ENCODE measurements at regions not wholly inside any gene's neighbourhood (a gene's known extent, or its start where the extent isn't known, plus 50 kb on each side); places are given as distances from the start of the nearest gene placed in this dataset.

DNA sequence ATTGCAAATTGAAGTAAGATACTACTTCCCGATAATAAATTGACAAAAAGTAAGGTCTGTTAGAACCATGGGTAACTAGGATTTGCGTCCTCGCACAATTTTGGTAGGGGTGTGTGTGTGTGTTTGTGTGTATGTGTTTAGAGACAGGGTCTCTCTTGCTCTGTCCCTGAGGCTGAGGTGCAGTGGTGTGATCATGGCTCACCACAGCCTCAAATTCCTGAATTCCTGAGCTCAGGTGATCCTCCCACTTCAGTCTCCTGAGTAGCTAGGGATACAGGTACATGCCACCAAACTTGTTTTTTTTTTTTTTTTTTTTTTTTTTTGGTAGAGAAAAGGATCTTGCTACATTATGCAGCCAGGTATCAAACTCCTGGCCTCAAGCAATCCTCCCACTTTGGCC lies 209.2 kb upstream of the ESRRG start:
- TF ChIP-seq GATA1 (IDR thresholded peaks at IDR 0.05; ENCODE audit: low read depth, low read length), result no peak
- TF ChIP-seq POLR2A (IDR thresholded peaks at IDR 0.05; ENCODE audit: low read length), result no peak
- no peak for DNase-seq

DNA sequence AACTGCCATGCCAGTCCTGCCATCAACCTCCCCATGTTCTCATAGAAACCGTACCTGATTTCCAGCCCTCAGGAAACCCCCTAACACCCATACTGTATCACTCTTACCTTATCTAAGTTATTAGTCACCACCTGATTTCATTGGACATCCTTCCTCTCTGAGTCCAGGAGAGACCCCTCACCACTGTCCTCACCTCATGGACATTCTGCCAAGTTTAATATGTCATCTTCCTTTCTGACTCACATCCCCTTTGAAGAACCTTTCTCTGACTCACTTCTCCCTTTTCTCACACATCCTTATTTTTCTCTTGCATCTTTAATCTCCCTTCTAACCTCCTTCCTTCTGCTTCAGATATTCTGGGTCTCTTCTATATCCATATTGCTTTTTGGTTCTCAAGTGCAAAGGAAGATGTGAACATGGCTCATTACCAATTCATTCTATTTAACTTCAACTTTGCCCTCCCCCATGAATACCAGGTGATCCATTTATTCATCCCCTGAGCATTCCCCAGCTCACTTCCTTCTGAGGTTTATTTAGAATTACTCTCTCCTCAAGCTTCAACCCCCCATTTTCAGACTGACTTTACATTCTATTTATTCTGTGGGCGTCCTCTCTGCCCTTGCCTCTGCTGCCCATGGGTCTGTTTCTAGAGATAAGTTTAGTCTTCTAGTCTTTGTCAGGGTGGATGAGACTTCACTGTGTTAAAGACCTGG lies 206.8 kb upstream of the ESRRG start:
- TF ChIP-seq POLR2A (IDR thresholded peaks at IDR 0.05; ENCODE audit: low read length), result no peak
- TF ChIP-seq GATA1 (IDR thresholded peaks at IDR 0.05; ENCODE audit: low read depth, low read length), result no peak
- DNase-seq, result no peak

DNA sequence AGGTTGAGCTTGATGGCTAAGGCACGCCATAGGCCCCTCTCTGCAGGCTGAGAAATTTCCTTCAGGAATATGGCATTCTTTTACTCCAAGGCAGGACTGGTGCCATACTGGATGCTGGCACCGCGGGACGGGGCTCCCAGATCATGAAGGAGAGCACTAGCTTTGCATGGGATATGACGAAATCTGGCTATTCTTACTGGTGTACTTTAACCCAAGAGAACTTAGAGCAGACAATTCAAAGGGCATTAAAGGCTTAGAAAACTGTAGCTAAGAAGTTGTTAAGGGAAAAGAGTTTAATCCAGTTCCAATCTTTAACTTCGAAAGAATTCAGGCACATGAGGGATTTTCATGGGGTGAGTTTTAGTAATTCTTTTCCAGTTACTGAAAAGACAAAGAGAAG lies 204.4 kb upstream of the ESRRG start:
- TF ChIP-seq GATA1 (IDR thresholded peaks at IDR 0.05; ENCODE audit: low read depth, low read length), result no peak
- DNase-seq, result no peak

DNA sequence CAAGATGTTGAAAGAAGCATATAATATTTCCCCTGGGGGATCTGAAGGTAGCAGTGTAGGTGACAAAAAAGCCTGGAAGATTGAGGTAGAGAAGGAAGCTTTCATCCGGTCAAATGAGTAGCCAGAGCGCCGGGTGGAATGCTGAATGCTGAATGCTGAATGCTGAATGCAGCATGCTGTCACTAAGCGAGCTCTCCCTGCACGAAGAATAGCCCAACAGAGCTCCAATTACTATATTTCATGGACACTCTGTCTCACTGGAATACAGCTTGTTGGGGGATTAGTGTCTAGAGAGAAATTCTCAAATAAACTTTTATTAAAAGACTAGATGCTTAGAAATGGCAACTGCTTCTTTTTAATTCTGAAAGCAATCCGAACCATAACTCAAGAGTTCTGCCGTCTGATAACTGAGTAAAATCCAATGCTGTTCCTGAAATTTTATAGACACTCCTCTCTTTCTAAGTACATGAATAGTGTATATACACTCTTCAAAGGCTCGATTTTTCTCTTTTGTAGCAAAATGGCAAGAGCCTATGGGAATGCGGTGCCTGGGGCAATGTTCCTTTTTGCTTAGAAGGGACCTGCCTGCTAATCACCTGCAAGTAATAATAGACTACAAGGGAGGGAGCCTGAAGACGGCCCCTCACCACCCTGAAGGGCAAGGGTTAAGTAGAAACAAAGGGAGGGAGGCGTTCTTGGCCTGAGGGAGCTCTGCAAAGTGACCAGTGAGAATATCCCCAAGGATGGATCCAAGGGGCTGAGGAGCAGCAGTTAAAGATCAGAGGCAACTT lies 203.7 kb upstream of the ESRRG start:
- TF ChIP-seq POLR2A (IDR thresholded peaks at IDR 0.05; ENCODE audit: low read length), result no peak
- TF ChIP-seq GATA1 (IDR thresholded peaks at IDR 0.05; ENCODE audit: low read depth, low read length), result no peak
- no peak for DNase-seq

DNA sequence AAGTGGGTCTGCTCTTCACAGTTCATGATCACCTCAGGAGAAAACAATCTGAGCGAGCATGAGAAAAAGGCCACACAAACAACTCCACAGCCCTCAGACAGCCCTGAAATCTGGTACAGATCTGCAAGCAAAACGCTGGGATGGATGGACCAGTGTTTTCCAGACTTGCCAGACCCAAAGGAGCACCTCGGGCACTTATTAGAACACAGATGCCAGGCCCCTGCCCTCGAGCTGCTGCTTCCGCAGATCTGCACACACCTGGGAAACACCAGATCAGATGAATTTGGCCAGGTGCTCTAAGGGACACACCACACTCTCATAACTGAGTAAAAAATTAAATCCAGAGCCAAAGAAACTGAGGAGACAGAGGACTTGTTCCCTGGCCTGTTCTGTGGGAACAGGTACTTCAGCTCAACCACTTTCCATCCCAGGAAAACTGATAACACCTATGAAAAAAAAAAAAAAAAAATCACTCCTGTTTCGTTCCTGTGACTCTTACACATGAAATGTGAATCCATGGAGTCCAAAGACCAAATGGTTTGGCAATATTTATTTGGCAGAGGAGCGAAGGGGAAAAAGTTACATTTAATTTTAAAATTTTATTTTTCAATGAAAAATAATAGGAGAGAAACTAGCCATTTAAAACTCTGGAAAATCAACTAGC lies 202.9 kb upstream of the ESRRG start:
- DNase-seq, result no peak
- TF ChIP-seq POLR2A (IDR thresholded peaks at IDR 0.05; ENCODE audit: low read length) (no peak), GATA1 (IDR thresholded peaks at IDR 0.05; ENCODE audit: low read depth, low read length) (no peak)

DNA sequence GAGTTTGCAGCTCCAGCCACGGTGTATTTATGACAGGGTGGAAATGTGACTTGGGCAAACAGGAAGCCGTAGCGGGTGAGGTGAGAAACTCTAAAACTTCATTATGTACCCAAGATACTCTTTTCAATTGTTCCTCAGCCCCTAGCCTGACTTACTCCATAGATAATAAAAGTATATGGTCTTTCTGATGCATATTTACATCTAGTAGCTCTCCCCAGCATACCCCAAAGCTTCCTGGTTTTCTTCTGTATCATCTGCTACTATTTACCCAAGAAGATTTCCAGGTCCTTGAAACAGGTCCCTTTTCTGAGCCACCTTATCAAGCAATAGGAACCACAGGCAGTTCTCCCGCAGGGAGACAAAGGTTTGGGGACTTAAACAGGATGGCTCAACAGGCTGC lies 201.5 kb upstream of the ESRRG start:
- DNase-seq, result no peak
- TF ChIP-seq GATA1 (IDR thresholded peaks at IDR 0.05; ENCODE audit: low read depth, low read length) (no peak), POLR2A (IDR thresholded peaks at IDR 0.05; ENCODE audit: low read length) (no peak)

DNA sequence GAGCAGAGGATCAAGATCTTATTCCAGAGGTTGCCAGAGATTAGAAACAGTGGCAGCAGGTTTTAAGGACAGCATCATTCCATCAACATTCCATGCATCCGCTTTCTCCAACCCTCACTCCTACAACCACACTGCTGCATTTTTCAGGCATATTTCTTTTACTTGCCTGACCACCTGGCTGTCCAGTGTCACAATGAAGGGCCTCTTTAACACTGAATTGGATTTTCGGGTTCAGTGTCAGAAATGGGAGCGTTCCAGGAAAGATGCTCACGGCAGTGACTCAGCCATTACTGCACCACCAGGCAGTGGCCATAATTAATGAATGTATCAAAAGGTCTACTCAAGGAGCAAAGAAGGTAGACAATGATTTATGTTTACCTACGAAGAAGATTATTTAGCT lies 200.4 kb upstream of the ESRRG start:
- no peak for TF ChIP-seq POLR2A (IDR thresholded peaks at IDR 0.05; ENCODE audit: low read length)
- TF ChIP-seq GATA1 (IDR thresholded peaks at IDR 0.05; ENCODE audit: low read depth, low read length), result no peak
- no peak for DNase-seq

DNA sequence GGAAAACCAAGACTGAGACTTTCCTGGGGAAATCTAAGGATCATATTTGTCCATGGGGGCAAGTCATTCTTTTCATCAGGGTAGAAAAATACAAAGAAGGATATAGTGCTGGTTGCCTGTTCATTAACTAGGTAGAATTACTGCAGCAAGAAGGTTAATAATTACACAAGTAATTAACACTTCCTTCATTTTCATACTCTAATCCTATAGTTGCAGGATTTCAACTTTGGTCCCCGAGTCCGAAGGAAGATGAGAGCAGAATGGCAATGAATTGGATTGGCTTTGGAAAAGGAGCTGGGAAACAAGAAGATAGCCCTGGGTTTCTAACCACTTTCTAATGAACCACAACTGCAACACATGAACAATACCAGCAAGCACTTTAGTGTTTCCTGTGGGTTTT lies 199.2 kb upstream of the ESRRG start:
- no peak for DNase-seq
- TF ChIP-seq POLR2A (IDR thresholded peaks at IDR 0.05; ENCODE audit: low read length) (no peak), GATA1 (IDR thresholded peaks at IDR 0.05; ENCODE audit: low read depth, low read length) (no peak)

DNA sequence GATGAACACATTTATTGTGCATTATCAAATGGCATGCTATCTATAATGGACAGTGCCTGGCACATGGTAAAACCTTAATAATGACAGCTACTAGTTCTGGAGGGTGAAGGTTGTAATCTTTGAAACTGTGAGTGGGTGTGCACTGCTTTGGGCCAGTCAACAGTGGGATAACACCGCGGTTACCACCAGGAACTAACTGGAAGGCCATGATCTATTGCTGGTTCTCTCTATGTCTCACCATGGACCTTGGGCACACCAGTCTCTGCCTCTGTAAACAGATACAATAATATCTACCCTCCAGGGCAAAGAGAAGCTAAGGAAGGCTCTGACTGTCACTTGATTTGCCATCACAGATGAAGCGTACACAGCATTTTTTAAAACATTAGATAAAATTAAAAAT lies 198.6 kb upstream of the ESRRG start:
- DNase-seq, result no peak
- TF ChIP-seq POLR2A (IDR thresholded peaks at IDR 0.05; ENCODE audit: low read length) (no peak), GATA1 (IDR thresholded peaks at IDR 0.05; ENCODE audit: low read depth, low read length) (no peak)

DNA sequence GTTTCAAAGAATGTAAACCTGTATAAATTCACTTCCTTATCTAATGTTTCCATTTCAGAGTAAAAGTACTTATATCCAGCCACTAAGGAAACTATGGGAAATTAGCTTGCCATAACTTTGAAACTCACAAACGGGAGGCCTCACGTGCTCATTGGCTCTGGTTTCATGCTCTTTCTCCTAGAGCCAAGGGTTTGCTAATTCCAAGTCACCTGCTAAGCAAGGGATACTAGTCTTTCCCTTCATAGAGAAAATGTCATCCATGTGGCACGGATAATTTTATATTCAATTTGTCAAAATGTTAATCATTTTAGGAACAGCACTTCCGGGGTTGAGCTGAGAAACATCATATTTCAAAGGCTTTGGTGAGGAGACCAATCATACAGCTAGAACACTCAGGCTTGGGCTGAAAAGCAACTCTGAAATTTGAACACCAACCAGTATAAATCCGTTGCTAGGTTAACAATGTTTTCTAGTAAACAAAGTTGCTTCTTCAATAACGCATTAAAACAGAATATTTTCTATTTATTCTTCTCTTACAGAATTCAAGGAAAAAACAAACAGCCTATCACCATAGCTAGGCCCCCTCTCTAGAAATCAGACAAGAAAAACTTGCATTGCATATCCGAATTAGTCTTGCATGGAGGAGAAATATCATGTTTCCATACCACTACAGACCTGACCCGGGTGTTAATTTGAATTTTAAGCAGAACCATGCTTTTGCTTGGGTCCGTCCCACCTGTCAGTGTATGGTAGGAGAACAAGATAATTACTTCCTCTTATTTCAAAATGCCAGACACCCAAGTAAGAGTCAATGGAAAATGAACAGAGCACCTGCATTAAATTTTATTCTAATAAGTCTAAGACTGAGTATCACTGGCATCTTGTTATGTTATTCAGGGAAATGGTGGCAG lies 196.1 kb upstream of the ESRRG start:
- TF ChIP-seq GATA1 (IDR thresholded peaks at IDR 0.05; ENCODE audit: low read depth, low read length) (no peak), POLR2A (IDR thresholded peaks at IDR 0.05; ENCODE audit: low read length) (no peak)
- DNase-seq, result no peak

DNA sequence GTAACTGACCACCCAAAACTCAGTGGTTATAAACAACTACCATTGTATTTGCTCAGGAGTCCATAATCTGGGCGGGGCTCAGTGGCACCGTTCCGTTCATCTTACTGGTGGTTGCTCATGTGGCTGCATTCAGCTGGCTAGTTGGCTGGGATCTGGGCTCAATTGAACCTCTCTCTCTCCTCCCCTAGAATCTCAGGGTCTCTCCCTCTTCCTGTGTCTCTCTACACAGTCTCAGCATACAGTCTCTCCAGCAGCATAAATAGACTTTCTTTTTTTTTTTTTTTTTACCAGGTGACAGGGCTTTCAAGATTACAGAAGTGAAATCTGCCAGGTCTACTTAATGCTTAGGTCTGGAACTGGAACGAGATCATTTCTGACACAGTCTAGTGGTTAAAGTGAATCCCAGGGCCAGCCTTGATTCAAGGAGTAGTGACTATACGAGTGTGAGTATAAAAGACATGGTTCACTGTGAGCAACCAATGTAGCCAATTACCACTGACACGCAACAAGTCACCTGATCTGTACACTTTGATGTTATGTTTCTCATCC lies 193.7 kb upstream of the ESRRG start:
- TF ChIP-seq POLR2A (IDR thresholded peaks at IDR 0.05; ENCODE audit: low read length) (no peak), GATA1 (IDR thresholded peaks at IDR 0.05; ENCODE audit: low read depth, low read length) (no peak)
- DNase-seq, result no peak

DNA sequence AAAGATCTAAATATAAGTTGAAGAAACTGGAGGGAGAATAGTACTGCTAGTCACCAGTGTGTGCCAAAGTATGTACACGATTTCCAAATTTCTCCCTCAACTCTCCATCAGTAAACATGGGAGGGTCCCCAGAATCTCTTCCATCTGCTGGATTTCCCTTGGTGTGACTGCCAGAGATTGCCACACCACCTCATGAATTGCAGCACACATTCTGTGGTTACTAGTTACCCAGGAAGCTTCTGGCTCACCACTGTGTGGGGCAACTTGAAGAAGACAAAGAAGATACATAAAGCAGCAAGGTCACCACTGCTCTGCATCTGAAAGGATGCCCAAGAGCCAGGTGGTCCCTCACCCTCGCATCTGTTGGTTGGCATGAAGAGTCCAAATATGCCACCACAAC lies 191.7 kb upstream of the ESRRG start:
- DNase-seq, result no peak

DNA sequence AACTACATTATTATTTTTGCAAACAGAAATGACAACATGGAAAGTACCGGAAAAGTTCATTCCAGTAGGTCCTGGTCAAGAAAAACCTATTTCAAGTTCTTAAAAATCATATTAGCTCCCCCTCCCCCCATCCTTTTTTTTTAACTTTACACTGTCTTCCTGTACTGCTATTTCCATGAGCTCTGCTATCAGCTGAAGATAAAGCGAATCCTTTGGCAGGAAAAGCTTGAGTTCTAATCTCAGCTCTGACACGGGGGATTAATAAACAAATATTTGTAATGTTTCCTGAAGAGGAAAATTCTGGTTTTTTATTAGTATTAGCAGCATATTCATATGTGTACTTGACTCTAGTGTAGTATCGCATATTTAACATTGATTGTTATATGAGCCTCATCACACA lies 190.7 kb upstream of the ESRRG start:
- no peak for DNase-seq
- no peak for TF ChIP-seq POLR2A (IDR thresholded peaks at IDR 0.05; ENCODE audit: low read length)
- no peak for TF ChIP-seq GATA1 (IDR thresholded peaks at IDR 0.05; ENCODE audit: low read depth, low read length)

More for the DNA sequence above, 191.7 kb upstream of the ESRRG start:
- TF ChIP-seq GATA1 (IDR thresholded peaks at IDR 0.05; ENCODE audit: low read depth, low read length), result no peak
- no peak for TF ChIP-seq POLR2A (IDR thresholded peaks at IDR 0.05; ENCODE audit: low read length)
